IMR-90 (cell line): ENCODE measurements at regions not wholly inside any gene's neighbourhood (a gene's known extent, or its start where the extent isn't known, plus 50 kb on each side); places are given as distances from the start of the nearest gene placed in this dataset.

Experiments used
- CHD1 ChIP-seq: IDR thresholded peaks from 2 replicates; pipeline ENCODE4 v1.6.1; 2012; ENCODE audit warnings: low read depth, low read length, improper control_type of control experiment
- MXI1 ChIP-seq: IDR thresholded peaks from 2 replicates; pipeline ENCODE4 v1.6.1; 2012; ENCODE audit warnings: low read depth, mild to moderate bottlenecking, low read length, moderate library complexity, borderline replicate concordance
- NFE2L2 ChIP-seq: fragments of 150-350 bp; IDR thresholded peaks from 2 replicates; pipeline ENCODE4 v1.6.1; 2016; ENCODE audit warnings: low read depth, mild to moderate bottlenecking, low read length
- POLR2A ChIP-seq: IDR thresholded peaks from 2 replicates; pipeline ENCODE4 v1.6.1; 2012; ENCODE audit warnings: mild to moderate bottlenecking, low read depth, low read length
- RAD21 ChIP-seq: IDR thresholded peaks from 2 replicates; pipeline ENCODE4 v1.6.1; 2012; ENCODE audit warnings: low read length, improper control_type of control experiment
- TF ChIP-seq, protein P1 (sequence below): conservative IDR thresholded peaks from 2 replicates; pipeline ENCODE4 v1.5.1; 2012; ENCODE audit warnings: mild to moderate bottlenecking, low read depth, low read length, improper control_type of control experiment
- TF ChIP-seq, protein P2 (sequence below): fragments of 150-350 bp; IDR thresholded peaks from 2 replicates; pipeline ENCODE4 v1.6.1; 2017; ENCODE audit warnings: mild to moderate bottlenecking, antibody characterized with exemption, low read length, low read depth
- TF ChIP-seq, protein P3 (sequence below): fragments of 150-350 bp; IDR thresholded peaks from 2 replicates; pipeline ENCODE4 v1.6.1; 2016; ENCODE audit warnings: low read depth, mild to moderate bottlenecking, low read length, moderate library complexity, borderline replicate concordance

DNA sequence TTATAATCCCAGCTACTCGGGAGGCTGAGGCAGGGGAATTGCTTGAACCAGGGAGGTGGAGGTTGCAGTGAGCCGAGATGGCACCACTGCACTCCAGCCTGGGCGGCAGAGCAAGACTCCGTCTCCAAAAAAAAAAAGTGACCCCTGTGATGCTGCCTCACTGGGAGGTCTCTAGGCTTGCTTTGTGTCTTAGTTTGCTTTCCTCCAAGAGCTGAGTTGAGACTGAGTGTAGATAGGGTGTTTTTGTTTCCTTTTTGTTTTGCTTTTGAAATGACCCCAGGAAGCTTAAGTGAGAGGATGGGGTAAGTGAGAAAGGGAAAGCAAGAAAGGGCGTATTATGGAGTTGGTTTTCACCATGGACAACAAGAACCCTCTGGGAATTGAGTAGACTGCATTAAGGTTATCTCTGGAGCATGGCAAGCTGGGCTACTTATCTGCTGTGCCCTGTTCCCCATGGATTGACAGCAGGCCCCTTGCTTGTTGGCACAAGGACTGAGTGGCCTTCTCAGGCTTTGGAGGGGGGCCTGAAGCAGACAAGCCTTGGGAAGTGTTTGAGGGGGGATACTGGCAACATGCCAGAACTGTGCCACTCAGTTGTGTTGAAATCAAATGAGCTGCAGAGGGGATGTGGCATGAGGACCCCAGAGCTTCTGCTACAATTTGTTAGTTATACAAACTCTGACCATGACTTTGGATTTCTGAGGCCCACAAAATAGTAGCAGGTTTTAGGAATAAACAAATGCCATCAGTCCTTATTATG is 300.6 kb upstream of the C11orf87 start:
- TF ChIP-seq POLR2A (no peak), NFE2L2 (no peak), RAD21 (no peak), CHD1 (no peak), MXI1 (no peak)
- TF ChIP-seq, protein P1, sequence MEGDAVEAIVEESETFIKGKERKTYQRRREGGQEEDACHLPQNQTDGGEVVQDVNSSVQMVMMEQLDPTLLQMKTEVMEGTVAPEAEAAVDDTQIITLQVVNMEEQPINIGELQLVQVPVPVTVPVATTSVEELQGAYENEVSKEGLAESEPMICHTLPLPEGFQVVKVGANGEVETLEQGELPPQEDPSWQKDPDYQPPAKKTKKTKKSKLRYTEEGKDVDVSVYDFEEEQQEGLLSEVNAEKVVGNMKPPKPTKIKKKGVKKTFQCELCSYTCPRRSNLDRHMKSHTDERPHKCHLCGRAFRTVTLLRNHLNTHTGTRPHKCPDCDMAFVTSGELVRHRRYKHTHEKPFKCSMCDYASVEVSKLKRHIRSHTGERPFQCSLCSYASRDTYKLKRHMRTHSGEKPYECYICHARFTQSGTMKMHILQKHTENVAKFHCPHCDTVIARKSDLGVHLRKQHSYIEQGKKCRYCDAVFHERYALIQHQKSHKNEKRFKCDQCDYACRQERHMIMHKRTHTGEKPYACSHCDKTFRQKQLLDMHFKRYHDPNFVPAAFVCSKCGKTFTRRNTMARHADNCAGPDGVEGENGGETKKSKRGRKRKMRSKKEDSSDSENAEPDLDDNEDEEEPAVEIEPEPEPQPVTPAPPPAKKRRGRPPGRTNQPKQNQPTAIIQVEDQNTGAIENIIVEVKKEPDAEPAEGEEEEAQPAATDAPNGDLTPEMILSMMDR = no peak
- TF ChIP-seq, protein P2, sequence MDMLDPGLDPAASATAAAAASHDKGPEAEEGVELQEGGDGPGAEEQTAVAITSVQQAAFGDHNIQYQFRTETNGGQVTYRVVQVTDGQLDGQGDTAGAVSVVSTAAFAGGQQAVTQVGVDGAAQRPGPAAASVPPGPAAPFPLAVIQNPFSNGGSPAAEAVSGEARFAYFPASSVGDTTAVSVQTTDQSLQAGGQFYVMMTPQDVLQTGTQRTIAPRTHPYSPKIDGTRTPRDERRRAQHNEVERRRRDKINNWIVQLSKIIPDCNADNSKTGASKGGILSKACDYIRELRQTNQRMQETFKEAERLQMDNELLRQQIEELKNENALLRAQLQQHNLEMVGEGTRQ = no peak
- TF ChIP-seq, protein P3, sequence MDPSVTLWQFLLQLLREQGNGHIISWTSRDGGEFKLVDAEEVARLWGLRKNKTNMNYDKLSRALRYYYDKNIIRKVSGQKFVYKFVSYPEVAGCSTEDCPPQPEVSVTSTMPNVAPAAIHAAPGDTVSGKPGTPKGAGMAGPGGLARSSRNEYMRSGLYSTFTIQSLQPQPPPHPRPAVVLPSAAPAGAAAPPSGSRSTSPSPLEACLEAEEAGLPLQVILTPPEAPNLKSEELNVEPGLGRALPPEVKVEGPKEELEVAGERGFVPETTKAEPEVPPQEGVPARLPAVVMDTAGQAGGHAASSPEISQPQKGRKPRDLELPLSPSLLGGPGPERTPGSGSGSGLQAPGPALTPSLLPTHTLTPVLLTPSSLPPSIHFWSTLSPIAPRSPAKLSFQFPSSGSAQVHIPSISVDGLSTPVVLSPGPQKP = no peak
